HG02642 (cell line): ENCODE measurements at regions not wholly inside any gene's neighbourhood (a gene's known extent, or its start where the extent isn't known, plus 50 kb on each side); places are given as distances from the start of the nearest gene placed in this dataset.

Experiments
- ATAC-seq: cut with Tn5 transposase; IDR thresholded peaks from one replicate; pipeline ENCODE4 v1.9.1; 2021; ENCODE audit warnings: mild to moderate bottlenecking; ENCODE audit not compliant: unreplicated experiment, poor library complexity

- ATAC-seq: no peak
These were observed 1291.6 kb upstream of the AUTS2 start for GRCh38 chr7:68306692-68307107.

GRCh38 chr7:68309271-68309670 lies 1289.0 kb upstream of the AUTS2 start:
- ATAC-seq: no peak

- no peak for ATAC-seq
These were observed 1288.5 kb upstream of the AUTS2 start for GRCh38 chr7:68309806-68310205.

- ATAC-seq: no peak
These were observed 1286.3 kb upstream of the AUTS2 start for GRCh38 chr7:68311958-68312357.

DNA sequence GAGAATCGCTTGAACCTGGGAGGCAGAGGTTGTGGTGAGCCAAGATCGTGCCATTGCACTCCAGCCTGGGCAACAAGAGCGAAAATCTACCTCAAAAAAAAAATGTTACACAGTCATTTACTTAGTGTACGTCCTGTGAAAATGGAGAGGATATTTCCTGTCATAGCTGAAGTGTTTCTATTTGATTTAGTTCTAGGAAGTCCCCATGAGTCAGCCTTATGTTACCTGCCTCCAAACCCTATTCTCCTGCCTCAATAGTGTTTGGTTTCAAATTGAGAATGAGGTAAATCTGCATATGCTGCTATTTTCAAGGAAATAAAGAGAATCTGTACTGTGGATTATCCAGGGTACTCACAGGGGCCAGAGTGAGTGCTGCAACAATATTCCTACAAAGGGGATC lies 1284.5 kb upstream of the AUTS2 start:
- ATAC-seq: no peak

- no peak for ATAC-seq
These were observed 1284.1 kb upstream of the AUTS2 start for GRCh38 chr7:68314208-68314607.

DNA sequence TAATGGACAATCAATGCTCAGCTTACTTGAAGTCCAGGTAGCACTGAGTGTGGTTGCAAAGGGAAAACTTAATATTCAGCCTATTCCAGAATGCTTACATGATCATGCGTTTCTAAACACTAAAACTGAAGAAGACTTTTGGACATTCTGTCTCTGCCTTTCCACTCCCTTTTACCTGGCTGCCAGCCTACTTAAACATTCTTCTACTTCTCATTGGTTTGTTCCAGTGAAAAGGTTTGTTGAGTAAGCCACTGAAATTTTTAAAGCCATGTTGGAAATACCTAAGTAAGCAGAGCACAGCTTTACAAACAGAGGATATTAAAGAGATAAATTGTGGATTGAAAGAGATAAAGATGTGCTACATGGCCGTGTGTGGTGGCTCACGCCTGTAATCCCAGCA lies 1280.8 kb upstream of the AUTS2 start:
- no peak for ATAC-seq

DNA sequence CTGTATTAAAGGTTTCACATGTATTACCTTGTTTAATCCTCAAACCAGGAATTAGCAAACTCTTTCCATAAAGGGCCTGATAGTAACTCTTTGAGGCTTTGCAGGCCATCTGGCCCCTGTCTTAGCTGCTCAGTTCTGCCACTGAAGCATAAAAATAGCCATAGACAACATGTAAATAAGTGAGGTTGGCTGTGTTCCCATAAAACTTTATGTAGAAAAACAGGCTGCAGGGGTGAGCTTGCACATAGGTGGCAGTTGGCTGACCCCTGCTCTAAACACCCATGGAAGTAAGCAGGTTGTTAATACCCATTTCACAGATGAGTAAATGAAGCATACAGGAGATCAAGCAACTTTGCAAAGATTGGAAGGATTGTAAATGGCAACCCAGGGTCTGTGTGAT lies 1279.2 kb upstream of the AUTS2 start:
- no peak for ATAC-seq

- ATAC-seq: no peak
These were observed 1277.1 kb upstream of the AUTS2 start for GRCh38 chr7:68321076-68321639.

- ATAC-seq: no peak
These were observed 1276.3 kb upstream of the AUTS2 start for GRCh38 chr7:68321776-68322496.

GRCh38 chr7:68324621-68325020 lies 1273.7 kb upstream of the AUTS2 start:
- no peak for ATAC-seq

- no peak for ATAC-seq
These were observed 1264.1 kb upstream of the AUTS2 start for GRCh38 chr7:68334216-68334615.

GRCh38 chr7:68334636-68335272 lies 1263.5 kb upstream of the AUTS2 start:
- ATAC-seq: no peak

GRCh38 chr7:68336594-68336993 lies 1261.7 kb upstream of the AUTS2 start:
- no peak for ATAC-seq

DNA sequence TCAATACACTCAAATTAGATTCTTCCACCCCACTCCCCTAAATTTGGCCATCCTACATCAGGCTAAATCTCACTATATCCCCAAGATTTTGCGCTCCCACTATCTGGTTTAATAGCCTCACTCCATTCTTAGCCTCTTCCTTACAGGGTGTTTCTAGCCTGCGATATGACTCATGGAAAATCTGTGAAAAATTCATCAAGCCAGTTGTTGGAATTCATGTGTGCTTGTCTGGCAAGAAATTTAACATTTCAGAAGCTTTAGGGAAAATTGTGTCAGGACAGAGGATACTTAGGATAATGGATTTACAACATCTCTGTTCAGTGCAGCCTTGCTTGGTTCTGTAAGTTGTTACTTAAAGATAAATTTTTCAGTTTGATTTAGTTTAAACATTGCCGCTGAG lies 1249.9 kb upstream of the AUTS2 start:
- ATAC-seq: no peak

GRCh38 chr7:68362745-68363518 lies 1235.3 kb upstream of the AUTS2 start:
- ATAC-seq: no peak

DNA sequence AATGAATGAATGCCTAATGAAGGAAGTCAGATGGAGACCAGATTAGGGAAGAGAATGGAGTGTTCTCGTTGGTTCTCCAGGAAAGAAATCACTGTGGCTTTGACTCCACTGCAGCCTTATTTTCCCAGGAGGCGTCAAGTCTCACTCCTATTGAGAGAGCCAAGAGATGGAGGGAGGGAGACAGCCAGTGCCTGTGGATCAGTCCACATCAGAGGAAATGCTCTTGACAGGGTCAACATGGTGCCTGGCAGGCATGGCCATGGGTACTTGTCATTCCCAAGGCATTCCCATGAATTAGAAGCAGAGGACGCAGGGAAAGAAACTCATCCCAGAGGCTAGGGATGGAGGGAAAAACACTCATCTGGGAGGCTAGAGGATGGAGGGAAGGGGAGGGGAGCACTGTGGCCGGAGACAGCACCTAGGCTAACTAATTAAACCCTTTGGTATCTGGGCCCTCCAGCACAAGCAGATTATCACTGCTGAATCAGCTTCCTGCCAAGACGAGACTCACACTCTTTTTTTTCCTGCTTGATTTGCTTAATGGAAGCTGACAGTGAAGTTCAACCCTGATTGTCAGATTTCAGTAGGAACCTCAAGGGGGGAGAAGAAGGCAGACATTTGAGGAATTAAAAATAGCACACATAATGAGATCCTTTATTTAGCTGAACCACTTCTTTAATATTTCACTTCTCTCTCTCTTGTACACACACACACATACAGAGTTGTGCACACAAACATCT lies 1233.2 kb upstream of the AUTS2 start:
- no peak for ATAC-seq

DNA sequence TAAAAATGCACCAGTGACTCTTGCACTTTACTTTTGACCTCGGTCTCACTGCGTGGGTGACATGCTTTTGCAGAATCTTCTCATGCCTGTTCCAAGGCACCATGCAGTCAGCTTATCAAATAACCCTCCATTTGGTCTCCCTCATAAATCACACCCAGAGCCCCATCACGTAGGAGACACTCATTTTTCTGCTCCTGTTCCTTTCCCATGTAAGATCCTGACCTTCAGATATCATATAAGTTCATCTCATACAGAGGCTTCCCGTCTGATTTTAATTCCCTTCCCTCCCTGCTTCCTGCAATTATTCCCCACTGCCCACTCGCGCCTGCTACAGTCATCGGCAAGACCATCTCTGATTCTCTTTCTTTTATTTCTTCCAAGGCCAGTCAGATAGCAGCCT lies 1226.3 kb upstream of the AUTS2 start:
- ATAC-seq: no peak

- no peak for ATAC-seq
These were observed 1222.1 kb upstream of the AUTS2 start for GRCh38 chr7:68376131-68376661.

GRCh38 chr7:68381731-68382130 lies 1216.5 kb upstream of the AUTS2 start:
- ATAC-seq: no peak
